ENCODE measurements at regions not wholly inside any gene's neighbourhood (a gene's known extent, or its start where the extent isn't known, plus 50 kb on each side); places are given as distances from the start of the nearest gene placed in this dataset.

DNA sequence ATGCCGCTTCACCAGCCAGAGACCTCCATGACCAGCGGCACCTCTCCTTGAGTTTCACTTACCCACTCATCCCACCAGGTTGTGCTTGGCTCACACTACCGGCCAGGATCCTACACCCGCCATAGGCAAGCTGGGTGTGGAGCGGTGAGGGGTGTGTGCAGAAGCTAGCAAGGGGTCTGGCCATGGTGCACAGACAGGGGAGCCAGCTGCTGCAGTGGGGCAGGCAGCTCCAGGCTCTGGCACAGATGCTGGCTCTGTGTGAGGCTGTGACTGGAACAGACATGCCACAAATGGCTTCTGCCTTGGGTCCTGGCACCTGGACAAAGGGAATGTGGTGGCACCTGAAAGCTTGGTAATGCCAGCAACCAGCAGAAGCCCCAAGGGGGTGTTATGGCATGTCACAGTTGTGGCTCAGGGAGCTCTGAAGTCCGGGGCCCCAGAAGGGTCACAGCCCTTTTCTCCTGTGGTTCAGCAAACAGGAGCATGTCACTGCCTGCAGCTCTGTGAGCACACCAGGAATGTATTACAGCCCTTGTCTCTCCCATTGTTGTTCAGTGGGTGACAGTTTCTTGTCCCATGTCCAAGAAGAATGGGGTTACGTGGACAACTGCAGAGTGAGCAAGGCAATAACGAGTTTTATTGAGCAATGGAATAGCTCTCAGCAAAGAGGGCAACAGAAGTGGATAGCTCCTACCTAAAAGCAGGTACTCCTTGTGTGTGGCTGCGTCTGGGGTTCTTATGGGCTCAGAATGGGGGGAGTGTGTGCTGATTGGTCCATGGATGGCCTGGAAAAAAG lies 2791.0 kb upstream of the PCDH20 start:
- H3K36me3 ChIP-seq (ENCODE audit: control insufficient read depth, insufficient read depth, low read length): no peaks in the 10 kb centered on the region
- H3K9me3 ChIP-seq (ENCODE audit: control insufficient read depth, insufficient read depth, low read length): peaks cover 14% of the 10 kb centered on the region
- no peak overlapping the region for H3K27ac ChIP-seq (ENCODE audit: low read depth, low read length)
- H3K27me3 ChIP-seq (ENCODE audit: control insufficient read depth, insufficient read depth, low read length): no peaks in the 10 kb centered on the region
- no peaks in the 10 kb centered on the region for H3K4me1 ChIP-seq (ENCODE audit: control insufficient read depth, insufficient read depth, low read length)
- no peak overlapping the region for H3K9ac ChIP-seq (ENCODE audit: low read depth, low read length)
- no peak overlapping the region for H3K4me3 ChIP-seq (ENCODE audit: low read depth, low read length)

DNA sequence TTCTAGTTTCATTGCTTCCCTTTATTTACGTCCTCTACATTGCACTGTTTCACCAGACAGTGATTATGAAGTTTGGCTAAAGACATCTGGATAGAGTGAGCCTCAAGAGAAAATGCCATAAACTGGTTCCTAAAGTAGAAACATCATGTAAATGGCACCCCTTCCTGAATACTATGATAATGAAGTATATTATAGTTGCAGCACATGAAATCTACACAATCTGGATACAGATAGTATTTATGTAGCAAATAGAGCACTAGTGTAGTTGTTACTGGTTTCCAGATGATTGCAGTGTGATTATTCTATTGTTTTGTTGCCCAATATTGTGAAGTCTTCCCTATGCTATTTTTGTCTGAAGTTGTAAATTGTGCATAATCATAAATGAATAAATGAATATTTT lies 2786.9 kb upstream of the PCDH20 start:
- Histone ChIP-seq H3K27ac (ENCODE audit: low read depth, low read length) (no peak overlapping the region), H3K4me3 (ENCODE audit: low read depth, low read length) (no peak overlapping the region), H3K27me3 (ENCODE audit: control insufficient read depth, insufficient read depth, low read length) (no peaks in the 10 kb centered on the region), H3K36me3 (ENCODE audit: control insufficient read depth, insufficient read depth, low read length) (no peaks in the 10 kb centered on the region), H3K4me1 (ENCODE audit: control insufficient read depth, insufficient read depth, low read length) (no peaks in the 10 kb centered on the region), H3K9me3 (ENCODE audit: control insufficient read depth, insufficient read depth, low read length) (peaks cover 14% of the 10 kb centered on the region), H3K9ac (ENCODE audit: low read depth, low read length) (no peak overlapping the region)

DNA sequence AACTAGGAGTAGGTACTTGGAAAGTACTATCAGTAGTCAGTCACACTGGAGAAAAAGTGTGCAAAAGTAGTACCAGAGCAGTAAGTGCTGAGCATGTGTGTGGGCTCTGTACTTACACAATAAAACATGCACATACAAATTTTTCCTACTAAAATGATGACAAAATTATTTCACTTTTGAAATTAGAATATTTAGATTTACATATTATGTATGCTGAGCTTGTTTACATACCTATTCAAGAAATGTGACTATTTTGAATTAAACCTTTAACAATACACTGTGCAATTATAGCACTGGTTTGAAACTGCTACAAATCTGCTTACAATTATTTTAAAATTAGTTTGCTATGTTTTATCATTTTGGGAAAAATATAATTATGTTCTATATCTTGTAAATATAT lies 2781.6 kb upstream of the PCDH20 start:
- H3K4me3 ChIP-seq (ENCODE audit: low read depth, low read length): no peak overlapping the region
- no peak overlapping the region for H3K9ac ChIP-seq (ENCODE audit: low read depth, low read length)
- no peak overlapping the region for H3K27ac ChIP-seq (ENCODE audit: low read depth, low read length)
- H3K4me1 ChIP-seq (ENCODE audit: control insufficient read depth, insufficient read depth, low read length): no peaks in the 10 kb centered on the region
- H3K9me3 ChIP-seq (ENCODE audit: control insufficient read depth, insufficient read depth, low read length): no peaks in the 10 kb centered on the region
- H3K27me3 ChIP-seq (ENCODE audit: control insufficient read depth, insufficient read depth, low read length): no peaks in the 10 kb centered on the region
- no peaks in the 10 kb centered on the region for H3K36me3 ChIP-seq (ENCODE audit: control insufficient read depth, insufficient read depth, low read length)

DNA sequence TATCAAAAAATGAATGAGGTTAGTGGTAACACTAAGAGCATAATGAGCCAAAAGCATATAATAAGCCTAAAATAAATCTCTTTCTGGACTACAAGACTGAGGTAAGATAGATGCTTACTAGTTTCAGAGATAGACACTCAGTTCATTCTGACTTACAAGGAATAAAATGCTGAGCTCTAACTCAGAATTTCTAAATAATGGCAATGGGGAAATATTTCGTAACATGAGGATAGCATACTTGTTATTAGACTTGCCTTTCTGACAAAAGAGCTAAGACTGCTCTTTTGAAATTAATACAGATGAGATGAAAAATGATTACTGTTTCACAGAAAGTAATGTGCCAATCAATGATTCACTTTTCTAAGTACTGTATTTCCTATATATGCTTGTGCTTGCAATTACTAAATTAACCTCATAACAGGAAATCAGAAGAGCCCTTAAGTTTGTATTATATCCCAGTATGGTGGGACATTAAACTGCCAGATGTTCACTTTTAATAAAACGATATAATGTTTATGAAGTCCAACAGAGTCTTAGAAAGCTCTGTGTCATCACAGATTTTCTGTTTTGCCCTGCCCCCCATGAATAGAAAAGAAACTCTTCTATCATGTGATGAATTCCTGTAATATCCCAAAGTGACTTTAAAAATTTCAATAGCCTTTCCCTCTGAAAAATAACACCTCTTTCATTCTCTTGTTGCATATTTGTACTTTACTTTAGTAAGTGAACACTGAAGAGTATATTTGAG lies 2771.0 kb upstream of the PCDH20 start:
- no peaks in the 10 kb centered on the region for H3K9me3 ChIP-seq (ENCODE audit: control insufficient read depth, insufficient read depth, low read length)
- H3K36me3 ChIP-seq (ENCODE audit: control insufficient read depth, insufficient read depth, low read length): no peaks in the 10 kb centered on the region
- H3K4me1 ChIP-seq (ENCODE audit: control insufficient read depth, insufficient read depth, low read length): no peaks in the 10 kb centered on the region
- no peaks in the 10 kb centered on the region for H3K27me3 ChIP-seq (ENCODE audit: control insufficient read depth, insufficient read depth, low read length)
- no peak overlapping the region for H3K4me3 ChIP-seq (ENCODE audit: low read depth, low read length)
- no peak overlapping the region for H3K9ac ChIP-seq (ENCODE audit: low read depth, low read length)
- H3K27ac ChIP-seq (ENCODE audit: low read depth, low read length): no peak overlapping the region

DNA sequence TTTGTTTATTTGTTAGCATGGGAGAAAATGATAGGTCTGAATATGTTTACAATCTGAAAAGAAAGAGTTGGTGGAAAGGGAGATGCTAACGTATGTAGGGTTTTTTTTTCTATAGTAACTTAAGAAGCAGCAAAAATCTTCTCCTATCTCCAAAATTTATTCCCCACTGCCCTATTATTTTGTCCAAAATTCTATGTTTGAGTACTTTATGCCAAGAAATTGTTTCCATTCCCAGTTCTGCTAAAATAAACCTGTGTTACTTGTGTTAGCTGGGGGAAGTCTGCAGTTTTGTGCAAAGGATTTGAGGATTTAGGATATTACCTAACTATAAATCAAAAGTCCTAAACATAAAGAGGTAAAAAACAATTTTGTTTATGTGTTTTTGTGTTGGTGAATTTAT lies 2770.4 kb upstream of the PCDH20 start:
- Histone ChIP-seq H3K4me3 (ENCODE audit: low read depth, low read length) (no peak overlapping the region), H3K27ac (ENCODE audit: low read depth, low read length) (no peak overlapping the region), H3K9me3 (ENCODE audit: control insufficient read depth, insufficient read depth, low read length) (no peaks in the 10 kb centered on the region), H3K9ac (ENCODE audit: low read depth, low read length) (no peak overlapping the region), H3K4me1 (ENCODE audit: control insufficient read depth, insufficient read depth, low read length) (no peaks in the 10 kb centered on the region), H3K27me3 (ENCODE audit: control insufficient read depth, insufficient read depth, low read length) (no peaks in the 10 kb centered on the region), H3K36me3 (ENCODE audit: control insufficient read depth, insufficient read depth, low read length) (no peaks in the 10 kb centered on the region)

DNA sequence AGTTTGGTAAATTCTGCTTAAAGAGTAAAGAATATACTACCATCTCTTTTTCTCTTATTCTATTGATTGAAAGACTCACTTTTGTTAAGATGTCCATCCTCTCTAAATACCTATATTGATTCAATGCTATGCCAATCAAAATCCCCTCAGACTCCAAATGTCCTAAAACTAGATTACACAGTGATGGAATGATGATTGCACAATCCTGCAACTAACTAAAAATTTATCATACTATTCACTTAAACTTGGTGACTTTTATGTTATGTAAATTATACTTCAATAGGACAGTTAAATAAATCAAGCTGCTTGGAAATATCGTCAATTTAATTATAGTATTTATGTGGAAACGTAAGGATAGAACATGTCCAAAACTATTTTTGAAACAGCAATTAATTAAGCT lies 2765.1 kb upstream of the PCDH20 start:
- no peaks in the 10 kb centered on the region for H3K27me3 ChIP-seq (ENCODE audit: control insufficient read depth, insufficient read depth, low read length)
- no peaks in the 10 kb centered on the region for H3K9me3 ChIP-seq (ENCODE audit: control insufficient read depth, insufficient read depth, low read length)
- H3K4me3 ChIP-seq (ENCODE audit: low read depth, low read length): no peak overlapping the region
- H3K9ac ChIP-seq (ENCODE audit: low read depth, low read length): no peak overlapping the region
- no peak overlapping the region for H3K27ac ChIP-seq (ENCODE audit: low read depth, low read length)
- H3K4me1 ChIP-seq (ENCODE audit: control insufficient read depth, insufficient read depth, low read length): no peaks in the 10 kb centered on the region
- no peaks in the 10 kb centered on the region for H3K36me3 ChIP-seq (ENCODE audit: control insufficient read depth, insufficient read depth, low read length)

DNA sequence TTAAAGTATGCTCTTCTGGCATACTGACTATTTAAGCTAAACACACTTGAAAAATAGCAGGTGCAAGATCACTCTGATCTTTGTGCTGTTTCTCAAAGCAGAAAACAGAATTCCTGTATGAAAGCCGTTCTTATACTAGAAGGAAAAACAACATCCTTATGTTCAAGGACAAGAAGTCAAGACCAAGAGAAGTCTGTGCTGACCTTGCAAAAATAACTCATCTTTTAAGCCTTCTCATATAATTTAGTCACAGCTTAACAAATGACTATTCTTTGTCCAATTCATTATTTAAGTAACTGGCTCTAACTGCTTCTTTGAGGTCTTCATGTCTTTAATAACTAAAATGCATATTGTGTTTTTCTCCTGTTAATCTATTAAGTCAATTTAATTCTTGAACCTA lies 2750.2 kb upstream of the PCDH20 start:
- no peaks in the 10 kb centered on the region for H3K4me1 ChIP-seq (ENCODE audit: control insufficient read depth, insufficient read depth, low read length)
- H3K9me3 ChIP-seq (ENCODE audit: control insufficient read depth, insufficient read depth, low read length): no peaks in the 10 kb centered on the region
- H3K27ac ChIP-seq (ENCODE audit: low read depth, low read length): no peak overlapping the region
- H3K4me3 ChIP-seq (ENCODE audit: low read depth, low read length): no peak overlapping the region
- no peaks in the 10 kb centered on the region for H3K36me3 ChIP-seq (ENCODE audit: control insufficient read depth, insufficient read depth, low read length)
- no peak overlapping the region for H3K9ac ChIP-seq (ENCODE audit: low read depth, low read length)
- no peaks in the 10 kb centered on the region for H3K27me3 ChIP-seq (ENCODE audit: control insufficient read depth, insufficient read depth, low read length)

DNA sequence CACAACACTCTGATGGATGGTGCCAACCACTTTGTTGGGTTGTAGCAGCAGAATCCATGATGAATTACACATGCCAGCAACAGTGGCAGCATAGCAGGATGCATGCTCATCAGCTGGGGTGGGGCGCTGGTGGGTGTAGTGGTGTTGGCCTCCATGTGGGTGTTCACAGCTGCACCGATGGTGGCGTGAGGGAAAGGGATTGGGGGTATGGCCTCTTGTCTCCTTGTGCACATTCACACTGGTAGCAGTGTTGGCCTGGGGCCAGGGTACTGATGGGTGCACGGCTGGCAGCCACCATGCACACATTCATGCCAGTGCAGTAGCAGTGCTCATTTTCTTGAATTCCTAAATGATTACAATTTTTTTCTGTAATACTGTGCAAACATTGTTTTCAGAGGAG lies 2748.8 kb upstream of the PCDH20 start:
- Histone ChIP-seq H3K27me3 (ENCODE audit: control insufficient read depth, insufficient read depth, low read length) (no peaks in the 10 kb centered on the region), H3K9ac (ENCODE audit: low read depth, low read length) (no peak overlapping the region), H3K4me1 (ENCODE audit: control insufficient read depth, insufficient read depth, low read length) (no peaks in the 10 kb centered on the region), H3K27ac (ENCODE audit: low read depth, low read length) (no peak overlapping the region), H3K4me3 (ENCODE audit: low read depth, low read length) (no peak overlapping the region), H3K36me3 (ENCODE audit: control insufficient read depth, insufficient read depth, low read length) (no peaks in the 10 kb centered on the region), H3K9me3 (ENCODE audit: control insufficient read depth, insufficient read depth, low read length) (no peaks in the 10 kb centered on the region)

DNA sequence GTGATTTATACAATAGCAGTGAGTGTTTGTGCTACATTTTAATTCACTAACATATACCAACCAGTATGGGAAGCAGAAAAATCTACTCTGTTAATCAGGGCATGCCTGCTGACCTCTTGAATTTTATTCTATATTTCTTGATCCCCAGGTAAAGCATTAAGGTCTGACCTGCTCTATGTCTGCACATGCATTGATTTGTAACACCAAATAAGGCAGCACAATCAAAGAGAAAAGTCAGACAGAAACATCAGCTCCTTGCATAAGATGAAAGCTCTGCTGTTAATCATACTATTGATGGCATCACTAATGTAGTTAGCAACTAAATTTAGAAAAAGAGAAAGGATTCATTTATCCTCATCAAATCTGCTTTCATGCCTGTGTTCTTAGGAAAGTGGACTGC lies 2744.8 kb upstream of the PCDH20 start:
- H3K4me3 ChIP-seq (ENCODE audit: low read depth, low read length): no peak overlapping the region
- H3K36me3 ChIP-seq (ENCODE audit: control insufficient read depth, insufficient read depth, low read length): no peaks in the 10 kb centered on the region
- no peak overlapping the region for H3K9ac ChIP-seq (ENCODE audit: low read depth, low read length)
- H3K27me3 ChIP-seq (ENCODE audit: control insufficient read depth, insufficient read depth, low read length): no peaks in the 10 kb centered on the region
- H3K27ac ChIP-seq (ENCODE audit: low read depth, low read length): no peak overlapping the region
- H3K4me1 ChIP-seq (ENCODE audit: control insufficient read depth, insufficient read depth, low read length): no peaks in the 10 kb centered on the region
- no peaks in the 10 kb centered on the region for H3K9me3 ChIP-seq (ENCODE audit: control insufficient read depth, insufficient read depth, low read length)

DNA sequence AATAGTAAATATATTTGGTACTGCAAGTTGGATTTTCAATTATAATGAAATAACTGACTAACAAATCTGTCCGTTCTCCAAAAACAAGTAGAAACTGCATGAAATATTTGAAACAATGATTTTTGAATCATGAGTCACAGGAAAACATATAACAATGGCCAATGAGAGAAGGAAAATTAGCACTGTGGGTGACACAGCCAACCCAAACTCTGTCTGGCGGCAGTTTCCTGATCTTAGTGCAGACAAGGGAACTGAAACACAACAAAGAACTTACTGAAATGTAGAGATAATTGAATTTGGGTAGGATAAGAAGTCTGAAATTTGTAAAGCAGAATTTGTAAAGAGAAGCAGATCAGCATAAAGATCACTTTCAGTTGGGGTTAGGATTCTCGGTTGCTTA lies 2743.3 kb upstream of the PCDH20 start:
- Histone ChIP-seq H3K36me3 (ENCODE audit: control insufficient read depth, insufficient read depth, low read length) (no peaks in the 10 kb centered on the region), H3K9ac (ENCODE audit: low read depth, low read length) (no peak overlapping the region), H3K27ac (ENCODE audit: low read depth, low read length) (no peak overlapping the region), H3K27me3 (ENCODE audit: control insufficient read depth, insufficient read depth, low read length) (no peaks in the 10 kb centered on the region), H3K4me1 (ENCODE audit: control insufficient read depth, insufficient read depth, low read length) (no peaks in the 10 kb centered on the region), H3K4me3 (ENCODE audit: low read depth, low read length) (no peak overlapping the region), H3K9me3 (ENCODE audit: control insufficient read depth, insufficient read depth, low read length) (no peaks in the 10 kb centered on the region)

DNA sequence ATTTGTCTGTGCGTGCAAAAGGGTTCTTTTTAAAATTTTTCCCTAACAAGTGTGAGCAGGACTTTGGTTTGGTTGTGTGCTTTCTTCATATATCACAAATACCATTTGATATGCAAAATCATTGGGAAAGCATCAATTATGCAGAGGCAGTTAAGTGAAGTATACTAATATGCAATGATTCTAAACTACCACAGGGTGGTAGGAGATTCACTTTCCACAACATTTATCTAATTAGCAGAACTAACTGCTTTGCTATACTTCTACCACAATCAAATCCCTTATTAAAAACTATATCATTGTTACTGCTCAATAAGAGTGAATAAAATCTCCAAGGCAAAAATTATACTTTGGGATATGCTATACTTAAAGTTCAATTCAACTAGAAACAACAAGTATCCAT lies 2738.9 kb upstream of the PCDH20 start:
- Histone ChIP-seq H3K27ac (ENCODE audit: low read depth, low read length) (no peak overlapping the region), H3K27me3 (ENCODE audit: control insufficient read depth, insufficient read depth, low read length) (no peaks in the 10 kb centered on the region), H3K4me1 (ENCODE audit: control insufficient read depth, insufficient read depth, low read length) (no peaks in the 10 kb centered on the region), H3K9me3 (ENCODE audit: control insufficient read depth, insufficient read depth, low read length) (no peaks in the 10 kb centered on the region), H3K4me3 (ENCODE audit: low read depth, low read length) (no peak overlapping the region), H3K9ac (ENCODE audit: low read depth, low read length) (no peak overlapping the region), H3K36me3 (ENCODE audit: control insufficient read depth, insufficient read depth, low read length) (no peaks in the 10 kb centered on the region)
